NCI-H1436 (cell line): ENCODE measurements at regions not wholly inside any gene's neighbourhood (a gene's known extent, or its start where the extent isn't known, plus 50 kb on each side); places are given as distances from the start of the nearest gene placed in this dataset.
"Not testable (repeated sequence)": the region's sequence is repeated elsewhere in the genome, so short reads cannot be mapped to it uniquely, and the experiment has no call there.

Experiments
- DNase-seq: peaks from one replicate; lab custom pipeline; 2025; lab: John Stamatoyannopoulos, UW

- no peak for DNase-seq
These were observed 845.3 kb downstream of the FAM181B start for GRCh38 chr11:81888391-81888790.

GRCh38 chr11:81887671-81888070 is 846.0 kb downstream of the FAM181B start:
- no peak for DNase-seq

DNA sequence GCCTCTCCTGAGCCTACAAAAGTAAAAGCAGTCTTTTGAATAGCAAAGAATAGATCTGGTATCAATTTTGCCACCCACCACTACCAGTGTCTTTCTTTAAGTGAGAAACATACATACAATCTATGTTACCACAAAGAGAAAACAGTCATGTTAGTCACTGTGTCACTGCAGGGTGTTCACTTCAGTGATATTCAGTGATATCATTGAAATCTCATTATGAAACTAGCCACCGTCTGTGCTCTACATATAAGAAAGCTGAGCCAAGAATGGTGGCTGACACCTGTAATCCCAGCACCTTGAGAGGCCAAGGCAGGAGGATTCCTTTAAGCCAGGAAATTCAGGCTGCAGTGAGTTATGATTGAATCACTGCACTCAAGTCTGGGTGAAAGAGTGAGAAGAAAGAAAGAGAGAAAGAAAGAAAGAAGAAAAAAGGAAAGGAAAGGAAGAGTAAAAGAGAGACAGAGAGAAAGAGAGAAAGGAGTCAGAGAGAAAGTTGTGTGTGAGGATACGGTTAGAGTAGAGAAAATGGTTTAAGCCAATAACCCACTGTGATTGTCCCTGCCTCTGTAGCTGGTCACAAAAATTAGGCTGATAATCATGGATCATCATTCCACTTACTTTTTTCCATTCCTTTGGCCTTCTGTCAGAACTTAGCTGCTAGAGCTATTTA is 847.1 kb downstream of the FAM181B start:
- no peak for DNase-seq

GRCh38 chr11:81874635-81875034 is 859.0 kb downstream of the FAM181B start:
- DNase-seq: no peak

DNA sequence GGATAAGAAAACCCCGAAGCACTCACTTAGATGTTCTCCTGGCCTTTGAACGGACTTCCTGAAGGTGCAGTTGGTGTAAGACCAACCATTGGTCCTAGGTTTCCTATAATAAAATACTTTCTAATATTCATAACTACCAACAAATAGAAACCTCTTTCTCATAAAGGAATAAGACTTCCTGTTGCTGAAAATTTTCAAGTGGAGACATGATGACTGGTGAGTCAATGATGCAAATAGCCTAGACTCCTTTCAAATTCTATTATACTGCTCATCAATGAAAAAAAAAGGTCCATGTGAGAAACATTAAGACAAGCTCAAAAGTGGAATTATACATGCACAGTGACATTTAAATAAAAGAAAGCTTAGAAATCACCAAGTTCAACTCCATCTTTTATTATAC is 862.8 kb downstream of the FAM181B start:
- no peak for DNase-seq

DNA sequence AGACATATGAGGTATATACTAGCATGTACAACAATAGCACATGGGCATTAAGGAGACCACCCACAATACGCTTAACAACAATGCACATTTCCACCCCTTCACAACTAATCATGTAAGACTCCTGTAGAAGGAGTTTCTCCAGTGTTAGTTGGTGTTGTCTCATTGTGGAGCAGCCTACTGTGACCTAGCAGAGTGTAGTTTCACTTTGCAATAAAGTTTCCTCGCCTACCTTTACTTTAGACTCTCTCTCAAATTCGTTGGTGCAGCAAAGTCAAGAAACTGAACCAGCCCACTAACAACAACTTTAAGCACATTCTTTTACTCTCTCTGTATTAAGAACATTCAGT is 863.6 kb downstream of the FAM181B start:
- no peak for DNase-seq

GRCh38 chr11:81869351-81870065 is 864.2 kb downstream of the FAM181B start:
- no peak for DNase-seq

DNA sequence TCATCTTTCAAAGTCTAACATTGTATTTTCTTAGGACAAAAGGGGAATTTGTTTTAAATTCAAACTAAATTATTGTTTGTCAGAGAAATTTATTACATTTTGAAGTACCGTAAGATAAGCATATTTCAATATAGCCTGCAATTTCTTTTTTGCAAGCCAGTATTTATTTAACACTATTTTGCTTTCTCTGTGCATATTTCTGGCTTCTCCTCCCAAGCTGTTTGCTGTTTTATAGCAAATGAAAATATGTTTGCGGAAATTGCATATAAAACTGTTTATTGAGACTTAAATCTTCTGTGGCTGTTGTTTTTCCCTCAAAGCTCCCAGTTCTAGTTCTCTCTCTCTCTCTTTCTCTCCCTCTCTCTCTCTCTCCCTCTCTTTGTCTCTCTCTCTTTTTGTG is 866.8 kb downstream of the FAM181B start:
- DNase-seq: no peak

DNA sequence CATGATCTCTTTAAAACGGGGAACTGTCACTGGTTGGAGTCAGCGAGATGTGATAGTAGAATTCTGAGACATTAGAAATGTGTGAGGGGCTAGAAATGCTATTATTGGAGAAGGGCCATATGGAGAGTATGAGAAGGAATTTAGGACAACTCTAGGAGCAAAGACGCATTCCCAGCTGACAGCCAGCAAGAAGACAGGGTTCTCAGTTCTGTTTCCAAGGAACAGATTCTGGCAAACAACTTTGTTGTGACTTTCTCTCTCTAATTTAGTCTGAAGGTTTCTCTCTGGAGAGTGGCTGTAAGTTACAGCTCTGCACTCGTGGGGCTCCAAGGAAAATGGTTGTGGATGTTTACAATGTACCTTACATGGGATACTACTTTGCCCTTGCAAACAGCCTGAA is 876.3 kb downstream of the FAM181B start:
- no peak for DNase-seq

DNA sequence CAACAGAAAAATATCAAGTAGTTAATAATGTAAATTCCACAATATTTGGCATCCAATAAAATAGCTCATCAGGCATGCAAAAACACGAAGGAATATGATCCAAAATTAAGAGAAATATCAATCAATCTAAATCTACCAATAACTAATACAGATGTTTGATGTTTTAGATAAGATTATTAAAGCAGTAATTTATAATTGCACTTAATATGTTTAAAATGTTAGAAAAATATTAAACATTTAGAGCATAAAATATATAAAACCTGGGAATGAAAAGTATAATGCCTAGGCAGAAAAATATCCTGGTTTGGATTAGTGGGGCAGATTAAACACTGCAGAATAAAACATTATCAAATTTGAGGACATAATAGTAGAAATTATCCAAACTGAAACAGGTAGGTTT is 879.9 kb downstream of the FAM181B start:
- no peak for DNase-seq

- DNase-seq: no peak
These were observed 880.8 kb downstream of the FAM181B start for GRCh38 chr11:81852896-81853295.

DNA sequence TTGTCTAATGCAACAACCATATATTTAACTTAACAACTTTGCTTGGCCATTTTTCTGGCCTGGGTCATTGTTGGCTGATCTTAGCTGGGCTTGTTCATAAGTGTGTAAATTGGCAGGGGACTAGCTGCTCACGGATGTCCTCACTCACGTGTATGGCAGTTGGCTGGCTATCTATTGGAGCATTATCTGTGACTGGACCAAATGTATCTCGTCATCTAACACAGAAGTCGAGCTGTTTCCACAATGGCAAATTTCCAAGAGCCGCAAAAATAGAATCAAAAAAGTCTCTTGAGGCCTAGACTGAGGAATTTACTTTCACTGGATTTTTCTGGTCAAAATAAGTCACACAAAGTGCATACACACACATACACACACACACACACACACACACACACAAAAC is 893.3 kb downstream of the FAM181B start:
- DNase-seq: no peak

DNA sequence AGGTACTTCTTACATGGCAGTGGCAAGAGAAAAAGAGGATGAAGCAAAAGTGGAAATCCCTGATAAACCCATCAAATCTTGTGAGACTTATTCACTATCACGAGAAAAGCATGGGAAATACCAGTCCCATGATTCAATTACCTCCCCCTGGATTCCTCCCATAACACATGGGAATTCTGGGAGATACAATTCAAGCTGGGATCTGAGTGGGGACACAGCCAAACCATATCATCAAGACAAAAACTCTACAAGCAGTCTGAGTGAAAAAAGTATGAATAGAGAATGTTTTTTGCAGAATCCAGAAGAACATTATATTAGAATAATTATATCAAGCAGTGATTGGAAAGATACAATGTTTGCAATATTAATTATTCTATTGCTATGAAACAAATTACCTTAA is 893.7 kb downstream of the FAM181B start:
- DNase-seq: no peak

- DNase-seq: no peak
These were observed 894.6 kb downstream of the FAM181B start for GRCh38 chr11:81839016-81839415.

- no peak for DNase-seq
These were observed 903.7 kb downstream of the FAM181B start for GRCh38 chr11:81829976-81830375.

DNA sequence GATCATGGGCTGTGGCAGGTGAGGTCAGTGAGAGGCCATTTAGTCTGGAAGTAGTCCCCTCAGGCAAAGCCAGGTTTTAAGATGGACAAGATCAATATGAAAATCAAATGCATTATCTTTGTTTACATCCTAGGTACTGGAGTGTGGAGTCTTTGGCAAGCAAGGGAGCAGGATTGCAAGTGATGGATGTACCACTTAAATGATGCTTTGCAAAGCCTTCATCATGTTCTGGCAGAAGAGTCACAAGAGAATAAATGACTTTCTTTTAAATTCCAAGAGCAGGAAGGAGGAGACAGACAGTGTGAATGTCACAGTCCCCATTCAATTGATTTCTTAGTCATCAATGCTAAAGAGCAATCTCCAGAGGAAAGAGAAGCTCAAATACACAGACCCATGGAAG is 908.3 kb downstream of the FAM181B start:
- no peak for DNase-seq

- DNase-seq: no peak
These were observed 914.2 kb downstream of the FAM181B start for GRCh38 chr11:81819462-81819861.

DNA sequence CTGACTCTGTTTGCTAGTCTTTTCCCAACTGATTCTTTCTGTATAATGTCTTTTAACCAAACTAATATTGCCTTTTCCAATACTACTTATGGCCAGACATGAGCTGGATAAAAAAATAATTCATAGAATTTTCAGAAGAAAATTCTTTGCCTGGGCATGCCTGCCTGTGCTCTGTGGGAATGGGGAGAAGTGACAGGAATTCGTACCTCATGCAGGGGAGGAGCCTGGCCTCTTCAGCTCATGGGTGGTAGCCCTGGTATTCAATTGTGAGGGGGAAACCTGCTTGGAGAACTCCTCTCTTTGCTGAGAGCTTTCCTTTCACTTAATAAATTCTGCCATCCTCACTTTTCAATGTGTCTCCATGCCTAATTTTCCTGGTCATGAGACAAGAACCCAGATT is 928.8 kb downstream of the FAM181B start:
- no peak for DNase-seq

- no peak for DNase-seq
These were observed 931.1 kb downstream of the FAM181B start for GRCh38 chr11:81802591-81802990.

- no peak for DNase-seq
These were observed 941.2 kb downstream of the FAM181B start for GRCh38 chr11:81792416-81792815.

DNA sequence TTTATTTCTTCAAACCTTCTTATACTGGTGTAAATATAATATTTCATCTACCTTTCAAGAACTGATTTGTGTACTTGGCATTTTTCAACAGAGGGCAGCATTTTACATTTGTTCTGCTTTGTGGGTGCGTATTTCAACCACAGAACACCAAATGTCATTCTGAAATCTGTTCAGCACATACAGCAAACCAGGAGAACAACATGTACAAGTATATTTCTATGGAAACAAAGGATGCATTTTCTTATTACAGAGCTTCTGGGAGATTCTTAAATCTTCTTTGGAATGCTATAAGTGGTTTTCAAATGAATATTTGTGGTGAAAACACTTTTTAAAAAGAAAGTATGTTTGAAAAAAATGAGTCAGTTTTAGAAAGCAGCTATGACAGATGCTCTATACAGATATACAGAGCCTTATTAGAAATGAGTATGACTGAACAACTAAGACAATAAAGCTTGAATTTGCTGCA is 946.0 kb downstream of the FAM181B start:
- no peak for DNase-seq

- DNase-seq: no peak
These were observed 961.5 kb downstream of the FAM181B start for GRCh38 chr11:81772166-81772565.

DNA sequence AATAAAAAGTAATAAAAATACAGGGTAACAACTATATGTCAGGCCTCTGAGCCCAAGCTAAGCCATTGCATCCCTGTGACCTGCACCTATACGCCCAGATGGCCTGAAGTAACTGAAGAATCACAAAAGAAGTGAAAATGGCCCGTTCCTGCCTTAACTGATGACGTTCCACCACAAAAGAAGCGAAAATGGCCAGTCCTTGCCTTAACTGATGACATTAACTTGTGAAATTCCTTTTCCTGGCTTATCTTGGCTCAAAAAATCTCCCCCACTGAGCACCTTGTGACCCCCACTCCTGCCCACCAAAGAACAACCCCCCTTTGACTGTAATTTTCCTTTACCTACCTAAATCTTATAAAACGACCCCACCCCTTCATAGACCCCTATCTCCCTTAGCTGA is 963.8 kb downstream of the FAM181B start:
- DNase-seq: not testable (repeated sequence)
